ENCODE measurements at regions not wholly inside any gene's neighbourhood (a gene's known extent, or its start where the extent isn't known, plus 50 kb on each side); places are given as distances from the start of the nearest gene placed in this dataset.
"Not testable (repeated sequence)": the region's sequence is repeated elsewhere in the genome, so short reads cannot be mapped to it uniquely, and the experiment has no call there.

DNA sequence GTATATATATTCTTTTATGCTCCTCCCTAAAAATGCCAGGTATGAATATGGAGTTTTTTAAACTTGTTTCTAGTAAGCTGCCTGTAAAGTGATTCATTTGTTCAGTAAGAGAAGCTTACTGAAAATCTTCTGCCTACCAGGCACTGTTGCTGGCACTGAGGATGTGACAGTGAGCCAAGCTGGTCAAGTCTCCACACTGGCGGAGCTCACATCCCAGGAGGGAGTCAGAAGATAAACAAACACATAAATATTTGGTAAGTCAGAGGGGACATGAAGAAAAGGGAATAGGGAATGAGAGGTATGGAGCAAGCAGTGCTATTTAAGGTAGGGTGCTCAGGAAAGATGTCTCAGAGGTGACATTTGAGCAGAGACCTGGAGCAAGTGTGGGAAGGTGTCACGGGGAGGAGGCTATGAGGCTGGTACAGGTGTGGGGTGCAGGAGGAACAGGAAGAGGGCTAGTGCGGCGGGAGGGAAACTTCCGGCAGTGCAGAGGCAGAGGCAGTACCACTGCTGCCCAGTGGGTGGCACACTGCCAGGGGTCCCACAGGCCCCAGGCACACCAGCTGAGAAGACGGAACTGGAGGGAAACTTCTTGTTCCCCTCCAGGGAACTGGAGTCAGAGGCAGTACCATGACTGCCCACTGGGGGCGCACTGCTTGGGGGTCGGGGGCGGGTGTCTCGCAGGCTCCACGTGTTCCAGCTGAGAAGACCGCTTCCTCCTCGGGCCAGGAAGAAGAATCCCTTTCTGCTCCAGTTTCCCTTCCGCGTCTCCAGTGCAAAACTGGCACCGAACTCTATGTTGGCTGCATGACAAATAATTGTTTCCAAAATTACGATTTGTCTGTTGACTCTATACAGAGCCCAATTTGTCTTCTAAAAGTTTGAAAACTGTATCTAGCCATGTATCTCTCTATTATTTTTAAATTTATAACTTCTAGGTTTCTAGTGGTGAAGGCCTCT lies 161.0 kb downstream of the TEX36 start:
- Mint-ChIP-seq H3K36me3 (ENCODE audit: unreplicated experiment) (peaks cover 10% of the 10 kb centered on the region), H3K27me3 (ENCODE audit: unreplicated experiment) (peaks cover 6% of the 10 kb centered on the region), H3K4me1 (ENCODE audit: low read depth, unreplicated experiment) (no peaks in the 10 kb centered on the region), H3K9me3 (ENCODE audit: unreplicated experiment) (no peaks in the 10 kb centered on the region), H3K27ac (ENCODE audit: unreplicated experiment) (no peak overlapping the region), H3K4me3 (ENCODE audit: unreplicated experiment) (no peak overlapping the region)
- TF ChIP-seq, protein P1, sequence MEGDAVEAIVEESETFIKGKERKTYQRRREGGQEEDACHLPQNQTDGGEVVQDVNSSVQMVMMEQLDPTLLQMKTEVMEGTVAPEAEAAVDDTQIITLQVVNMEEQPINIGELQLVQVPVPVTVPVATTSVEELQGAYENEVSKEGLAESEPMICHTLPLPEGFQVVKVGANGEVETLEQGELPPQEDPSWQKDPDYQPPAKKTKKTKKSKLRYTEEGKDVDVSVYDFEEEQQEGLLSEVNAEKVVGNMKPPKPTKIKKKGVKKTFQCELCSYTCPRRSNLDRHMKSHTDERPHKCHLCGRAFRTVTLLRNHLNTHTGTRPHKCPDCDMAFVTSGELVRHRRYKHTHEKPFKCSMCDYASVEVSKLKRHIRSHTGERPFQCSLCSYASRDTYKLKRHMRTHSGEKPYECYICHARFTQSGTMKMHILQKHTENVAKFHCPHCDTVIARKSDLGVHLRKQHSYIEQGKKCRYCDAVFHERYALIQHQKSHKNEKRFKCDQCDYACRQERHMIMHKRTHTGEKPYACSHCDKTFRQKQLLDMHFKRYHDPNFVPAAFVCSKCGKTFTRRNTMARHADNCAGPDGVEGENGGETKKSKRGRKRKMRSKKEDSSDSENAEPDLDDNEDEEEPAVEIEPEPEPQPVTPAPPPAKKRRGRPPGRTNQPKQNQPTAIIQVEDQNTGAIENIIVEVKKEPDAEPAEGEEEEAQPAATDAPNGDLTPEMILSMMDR (IDR thresholded peaks at IDR 0.05; ENCODE audit: partially characterized antibody, unreplicated experiment) = peak; percentile 92
- DNase-seq = peak; percentile 56

DNA sequence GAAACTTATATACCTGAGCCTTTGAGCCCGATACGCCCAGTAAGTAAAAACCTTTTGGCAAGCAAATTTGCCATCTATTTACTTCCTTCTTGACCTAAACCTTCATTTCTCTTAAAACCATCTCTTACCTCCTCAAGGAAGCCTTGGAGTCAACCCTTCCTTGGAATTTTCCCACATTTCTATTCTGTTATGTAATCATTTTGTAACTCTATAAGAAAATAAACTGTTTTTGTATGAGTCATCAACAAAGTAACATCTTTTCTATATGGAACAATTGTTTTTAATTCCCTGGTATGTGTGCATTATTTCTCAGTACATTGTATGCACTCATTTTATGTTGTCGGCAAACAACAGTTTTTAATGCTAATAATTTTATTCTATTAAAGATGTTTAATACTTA lies 162.0 kb downstream of the TEX36 start:
- Mint-ChIP-seq H3K9me3 (ENCODE audit: unreplicated experiment) (no peaks in the 10 kb centered on the region), H3K27ac (ENCODE audit: unreplicated experiment) (no peak overlapping the region), H3K4me1 (ENCODE audit: low read depth, unreplicated experiment) (no peaks in the 10 kb centered on the region), H3K36me3 (ENCODE audit: unreplicated experiment) (peaks cover 10% of the 10 kb centered on the region), H3K4me3 (ENCODE audit: unreplicated experiment) (no peak overlapping the region), H3K27me3 (ENCODE audit: unreplicated experiment) (peaks cover 9% of the 10 kb centered on the region)
- no peak for DNase-seq
- TF ChIP-seq, protein P1 (IDR thresholded peaks at IDR 0.05; ENCODE audit: partially characterized antibody, unreplicated experiment) = no peak

DNA sequence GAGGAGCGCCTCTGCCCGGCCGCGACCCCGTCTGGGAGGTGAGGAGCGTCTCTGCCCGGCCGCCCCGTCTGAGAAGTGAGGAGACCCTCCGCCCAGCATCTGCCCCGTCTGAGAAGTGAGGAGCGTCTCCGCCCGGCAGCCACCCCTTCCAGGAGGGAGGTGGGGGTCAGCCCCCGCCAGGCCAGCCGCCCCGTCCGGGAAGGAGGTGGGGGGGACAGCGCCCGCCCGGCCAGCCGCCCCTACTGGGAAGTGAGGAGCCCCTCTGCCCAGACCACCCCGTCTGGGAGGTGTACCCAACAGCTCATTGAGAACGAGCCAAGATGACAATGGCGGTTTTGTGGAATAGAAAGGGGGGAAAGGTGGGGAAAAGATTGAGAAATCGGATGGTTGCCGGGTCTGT lies 164.6 kb downstream of the TEX36 start:
- H3K4me1 Mint-ChIP-seq (ENCODE audit: low read depth, unreplicated experiment); H3K4me3 Mint-ChIP-seq (ENCODE audit: unreplicated experiment); H3K27ac Mint-ChIP-seq (ENCODE audit: unreplicated experiment); H3K9me3 Mint-ChIP-seq (ENCODE audit: unreplicated experiment); H3K27me3 Mint-ChIP-seq (ENCODE audit: unreplicated experiment); DNase-seq; H3K36me3 Mint-ChIP-seq (ENCODE audit: unreplicated experiment): not testable (repeated sequence)

DNA sequence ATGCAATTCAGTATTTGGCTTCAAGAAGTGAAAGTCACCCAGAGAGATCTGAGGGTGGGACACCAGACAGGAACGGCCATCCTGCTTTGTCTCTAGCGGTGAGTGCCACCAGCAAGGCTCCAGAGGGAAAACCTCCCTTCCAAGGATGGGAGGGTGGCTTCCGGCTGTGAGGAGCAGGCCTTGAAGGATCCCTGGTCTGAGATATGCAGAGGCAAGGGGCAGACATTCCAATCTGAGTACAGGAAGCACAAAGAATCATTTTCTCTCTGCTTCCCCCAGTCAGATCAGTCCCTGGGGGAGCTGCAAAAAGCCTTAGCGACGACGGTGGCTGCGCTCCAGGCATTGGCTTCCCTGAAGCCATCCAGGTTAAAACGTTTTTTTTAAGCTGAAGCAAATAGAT lies 167.4 kb downstream of the TEX36 start:
- no peak overlapping the region for H3K27ac Mint-ChIP-seq (ENCODE audit: unreplicated experiment)
- no peak overlapping the region for H3K4me3 Mint-ChIP-seq (ENCODE audit: unreplicated experiment)
- peaks cover 5% of the 10 kb centered on the region for H3K27me3 Mint-ChIP-seq (ENCODE audit: unreplicated experiment)
- peaks cover 3% of the 10 kb centered on the region for H3K4me1 Mint-ChIP-seq (ENCODE audit: low read depth, unreplicated experiment)
- no peak for DNase-seq
- TF ChIP-seq, protein P1 (IDR thresholded peaks at IDR 0.05; ENCODE audit: partially characterized antibody, unreplicated experiment) = no peak
- H3K9me3 Mint-ChIP-seq (ENCODE audit: unreplicated experiment) = no peaks in the 10 kb centered on the region
- no peaks in the 10 kb centered on the region for H3K36me3 Mint-ChIP-seq (ENCODE audit: unreplicated experiment)

DNA sequence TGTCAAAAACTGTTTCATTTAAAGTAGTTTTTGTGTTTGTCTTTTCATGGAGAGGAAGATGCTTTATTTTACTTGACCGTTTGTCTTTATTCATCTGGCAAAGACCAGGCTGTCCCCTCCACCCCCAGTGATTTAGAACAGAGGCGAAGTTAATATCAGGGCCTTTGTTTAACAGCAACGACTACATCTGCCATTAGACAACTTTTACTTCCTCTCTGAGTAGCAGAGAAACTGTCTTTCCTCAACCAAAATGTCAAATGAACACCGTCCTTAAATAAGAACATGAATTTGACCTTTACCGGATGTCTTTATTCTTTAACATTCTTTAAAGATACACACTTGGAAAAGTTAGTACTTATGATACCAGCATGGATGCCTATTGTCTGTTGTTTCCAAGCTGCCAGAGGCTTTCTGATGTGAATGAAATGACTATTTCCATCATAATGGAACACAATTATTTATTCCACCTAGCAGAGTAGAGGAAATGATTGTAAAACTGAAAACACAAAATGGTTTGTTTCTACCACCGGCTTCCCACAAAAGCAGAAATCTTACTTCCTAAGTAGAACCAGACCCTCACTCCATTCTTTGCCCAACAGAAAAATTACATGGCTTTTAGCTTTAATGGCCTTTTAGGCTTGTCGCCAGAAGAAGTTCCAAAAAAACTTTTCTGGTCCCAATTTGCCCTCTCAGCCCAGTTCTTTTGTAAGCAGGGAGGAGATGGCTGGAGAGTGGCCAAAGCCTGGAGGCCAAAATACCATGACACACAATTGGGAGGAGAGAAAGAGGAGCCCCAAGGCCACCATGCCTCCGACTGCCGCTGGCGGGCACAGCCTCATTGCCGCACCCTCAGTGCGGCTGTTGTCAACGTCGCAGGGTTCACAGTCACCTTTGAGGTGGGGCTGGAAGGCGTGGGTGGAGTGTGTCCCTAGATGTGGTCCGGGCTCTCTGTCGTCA lies 168.5 kb downstream of the TEX36 start:
- Mint-ChIP-seq H3K9me3 (ENCODE audit: unreplicated experiment) (no peaks in the 10 kb centered on the region), H3K27me3 (ENCODE audit: unreplicated experiment) (peaks cover 5% of the 10 kb centered on the region), H3K4me1 (ENCODE audit: low read depth, unreplicated experiment) (peaks cover 3% of the 10 kb centered on the region), H3K36me3 (ENCODE audit: unreplicated experiment) (no peaks in the 10 kb centered on the region), H3K27ac (ENCODE audit: unreplicated experiment) (peak overlapping the region; percentile 22), H3K4me3 (ENCODE audit: unreplicated experiment) (no peak overlapping the region)
- DNase-seq = no peak
- TF ChIP-seq, protein P1 (IDR thresholded peaks at IDR 0.05; ENCODE audit: partially characterized antibody, unreplicated experiment) = no peak

All from glutamatergic neuron (in vitro differentiated cells).